AG04449 (cell line): ENCODE measurements at regions not wholly inside any gene's neighbourhood (a gene's known extent, or its start where the extent isn't known, plus 50 kb on each side); places are given as distances from the start of the nearest gene placed in this dataset.
"Not testable (repeated sequence)": the region's sequence is repeated elsewhere in the genome, so short reads cannot be mapped to it uniquely, and the experiment has no call there.

Experiments used
- CTCF ChIA-PET: fragments of 350-600 bp; formaldehyde crosslinking; extraction: SDS; loops from one replicate; lab custom pipeline; 2021; ENCODE audit warnings: antibody characterized with exemption; lab: Yijun Ruan, JAX
- POLR2A ChIA-PET: fragments of 400-600, 350-600 bp; formaldehyde crosslinking; extraction: SDS; loops from one replicate; lab custom pipeline; 2020; ENCODE audit warnings: antibody characterized with exemption, inconsistent platforms; lab: Yijun Ruan, JAX
- DNase-seq: peaks from one replicate; pipeline ENCODE4 v3.0.0-alpha.2; 2010; ENCODE audit warnings: low read depth, low spot score
- H3K4me3 ChIP-seq: 2 replicates; pipeline ENCODE4 v1.5.1; 2011; ENCODE audit warnings: low read depth, mild to moderate bottlenecking, control low read depth, low read length
- CTCF ChIP-seq: IDR thresholded peaks from one replicate; pipeline ENCODE4 v1.5.1; 2011; ENCODE audit warnings: mild to moderate bottlenecking, moderate library complexity, low read length, control low read depth, inconsistent platforms; ENCODE audit not compliant: insufficient read depth; ENCODE audit errors: missing control alignments

- TF ChIP-seq CTCF: no peak
- ChIA-PET POLR2A (no interaction called here), CTCF (no interaction called here)
- no peak overlapping the region for H3K4me3 ChIP-seq
- no peak for DNase-seq
Observed at GRCh38 chr18:30679285-30679930, 363.1 kb downstream of the DSC3 start.

- DNase-seq, CTCF ChIA-PET, POLR2A ChIA-PET, H3K4me3 ChIP-seq: not testable (repeated sequence)
Observed at GRCh38 chr18:30677813-30678212, 364.7 kb downstream of the DSC3 start.

GRCh38 chr18:30676053-30676480, 366.5 kb downstream of the DSC3 start:
- ChIA-PET POLR2A (no interaction called here), CTCF (no interaction called here)
- DNase-seq: no peak
- TF ChIP-seq CTCF: no peak
- no peak overlapping the region for H3K4me3 ChIP-seq

- CTCF ChIA-PET: no interaction called here
Observed at GRCh38 chr18:30675493-30675892, 367.0 kb downstream of the DSC3 start.

GRCh38 chr18:30675072-30675471, 367.5 kb downstream of the DSC3 start:
- CTCF ChIA-PET: no interaction called here
- H3K4me3 ChIP-seq: no peak overlapping the region
- no peak for DNase-seq
- TF ChIP-seq CTCF: no peak
- POLR2A ChIA-PET: no interaction called here

More at GRCh38 chr18:30675493-30675892, 367.0 kb downstream of the DSC3 start:
- no peak for DNase-seq
- H3K4me3 ChIP-seq: no peak overlapping the region
- no peak for TF ChIP-seq CTCF
- POLR2A ChIA-PET: no interaction called here

- ChIA-PET CTCF (no interaction called here), POLR2A (no interaction called here)
- no peak overlapping the region for H3K4me3 ChIP-seq
- TF ChIP-seq CTCF: no peak
- DNase-seq: no peak
Observed at GRCh38 chr18:30674596-30674995, 367.9 kb downstream of the DSC3 start.

GRCh38 chr18:30672439-30672838, 370.1 kb downstream of the DSC3 start:
- POLR2A ChIA-PET, DNase-seq, H3K4me3 ChIP-seq, CTCF ChIA-PET: not testable (repeated sequence)
